ENCODE measurements at regions not wholly inside any gene's neighbourhood (a gene's known extent, or its start where the extent isn't known, plus 50 kb on each side); places are given as distances from the start of the nearest gene placed in this dataset.
"Not testable (repeated sequence)": the region's sequence is repeated elsewhere in the genome, so short reads cannot be mapped to it uniquely, and the experiment has no call there.

DNA sequence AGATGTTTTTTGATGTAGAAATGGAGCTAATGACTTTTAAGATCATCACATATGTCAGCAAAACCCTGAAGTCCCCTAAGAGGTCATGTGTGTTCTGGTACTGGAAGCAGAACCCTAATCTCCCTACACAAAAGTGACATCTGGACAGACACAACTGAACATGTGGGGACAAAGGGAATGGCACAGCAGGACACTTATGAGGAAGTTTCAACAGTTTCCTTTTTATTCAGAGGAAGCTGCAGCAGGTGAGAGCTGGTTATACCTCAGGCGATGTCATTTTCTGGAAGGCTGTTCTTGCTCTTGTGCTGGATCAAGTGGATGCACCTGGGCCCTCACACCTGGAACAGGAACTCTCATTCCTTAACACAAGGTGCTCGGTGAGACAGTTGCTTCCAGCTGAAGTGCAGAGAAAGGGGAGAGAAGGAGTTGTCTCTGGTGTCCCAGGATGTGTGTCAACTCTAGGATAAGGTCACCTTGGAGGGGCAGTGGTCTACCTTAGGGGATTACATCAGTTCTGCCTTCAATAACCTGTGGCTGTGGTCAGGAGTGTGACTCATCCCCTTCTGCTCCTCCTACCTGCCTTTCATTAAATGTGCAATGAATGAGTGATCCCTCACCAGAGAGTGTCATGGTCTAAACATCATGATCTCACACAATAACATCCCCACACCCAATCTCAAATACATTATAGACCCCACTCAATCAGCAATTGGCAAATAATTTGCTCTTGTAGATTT, 463.4 kb downstream of the TMEM121 start:
- no peaks in the 10 kb centered on the region for H4K20me1 ChIP-seq (replicated peaks; ENCODE audit: control insufficient read depth, extremely low read depth, insufficient read depth, low read length)
- no peaks in the 10 kb centered on the region for H3K79me2 ChIP-seq (ENCODE audit: control insufficient read depth, insufficient read depth, low read length)
- no peak overlapping the region for H3K4me3 ChIP-seq (replicated peaks in 1 of 3; ENCODE audit: insufficient read depth in 1 of 3, low read depth in 1 of 3, low read length in 3 of 3)
- no peaks in the 10 kb centered on the region for H3K9me1 ChIP-seq (replicated peaks; ENCODE audit: control insufficient read depth, extremely low read depth, insufficient read depth, low read length)
- no peak for TF ChIP-seq GATA2 (IDR thresholded peaks at IDR 0.05; ENCODE audit: insufficient read depth, insufficient read length, low read depth, low read length)
- TF ChIP-seq POLR2AphosphoS5 (IDR thresholded peaks at IDR 0.05; ENCODE audit: insufficient read depth, low read depth, low read length) = no peak
- no peak for TF ChIP-seq EZH2 (IDR thresholded peaks at IDR 0.05; ENCODE audit: borderline replicate concordance, low read depth, low read length, severe bottlenecking)
- TF ChIP-seq FOS (IDR thresholded peaks at IDR 0.05; ENCODE audit: borderline replicate concordance, insufficient read depth, low read length) = no peak
- TF ChIP-seq, protein P1, sequence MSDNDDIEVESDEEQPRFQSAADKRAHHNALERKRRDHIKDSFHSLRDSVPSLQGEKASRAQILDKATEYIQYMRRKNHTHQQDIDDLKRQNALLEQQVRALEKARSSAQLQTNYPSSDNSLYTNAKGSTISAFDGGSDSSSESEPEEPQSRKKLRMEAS (IDR thresholded peaks at IDR 0.05; ENCODE audit: insufficient read depth, insufficient read length) = no peak
- TF ChIP-seq, protein P2, sequence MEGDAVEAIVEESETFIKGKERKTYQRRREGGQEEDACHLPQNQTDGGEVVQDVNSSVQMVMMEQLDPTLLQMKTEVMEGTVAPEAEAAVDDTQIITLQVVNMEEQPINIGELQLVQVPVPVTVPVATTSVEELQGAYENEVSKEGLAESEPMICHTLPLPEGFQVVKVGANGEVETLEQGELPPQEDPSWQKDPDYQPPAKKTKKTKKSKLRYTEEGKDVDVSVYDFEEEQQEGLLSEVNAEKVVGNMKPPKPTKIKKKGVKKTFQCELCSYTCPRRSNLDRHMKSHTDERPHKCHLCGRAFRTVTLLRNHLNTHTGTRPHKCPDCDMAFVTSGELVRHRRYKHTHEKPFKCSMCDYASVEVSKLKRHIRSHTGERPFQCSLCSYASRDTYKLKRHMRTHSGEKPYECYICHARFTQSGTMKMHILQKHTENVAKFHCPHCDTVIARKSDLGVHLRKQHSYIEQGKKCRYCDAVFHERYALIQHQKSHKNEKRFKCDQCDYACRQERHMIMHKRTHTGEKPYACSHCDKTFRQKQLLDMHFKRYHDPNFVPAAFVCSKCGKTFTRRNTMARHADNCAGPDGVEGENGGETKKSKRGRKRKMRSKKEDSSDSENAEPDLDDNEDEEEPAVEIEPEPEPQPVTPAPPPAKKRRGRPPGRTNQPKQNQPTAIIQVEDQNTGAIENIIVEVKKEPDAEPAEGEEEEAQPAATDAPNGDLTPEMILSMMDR (IDR thresholded peaks at IDR 0.05; ENCODE audit: extremely low read depth in 1 of 2, insufficient read depth in 1 of 2, low read depth in 1 of 2, low read length in 2 of 2) = no peak
- no peak for TF ChIP-seq POLR2A (IDR thresholded peaks at IDR 0.05; ENCODE audit: low read depth, low read length)
- TF ChIP-seq MYC (IDR thresholded peaks at IDR 0.05; ENCODE audit: low read depth, low read length) = no peak
- TF ChIP-seq JUN (IDR thresholded peaks at IDR 0.05; ENCODE audit: borderline replicate concordance, insufficient read depth, insufficient read length, low read depth) = no peak
- no peak for DNase-seq (ENCODE audit: low read depth, low spot score)
- POLR2A ChIA-PET = no interaction called here
- peaks cover 4% of the 10 kb centered on the region for H3K9me3 ChIP-seq (replicated peaks; ENCODE audit: control insufficient read depth, insufficient read depth, low read length)
- CTCF ChIA-PET = no interaction called here
- H3K4me1 ChIP-seq (ENCODE audit: control insufficient read depth, extremely low read depth, insufficient read depth, low read length) = no peaks in the 10 kb centered on the region
- intact Hi-C loops (cut with micrococcal nuclease) = no loop called here
- no TSS peak for BruUV-seq (replicated peaks)
- dilution Hi-C loops (cut with MboI; ENCODE audit: extremely low pct_ligation_motif_present, low sequenced_read_pairs) = no loop called here
- H3K9ac ChIP-seq (replicated peaks; ENCODE audit: extremely low read depth, insufficient read depth, low read length) = no peak overlapping the region
- H3K36me3 ChIP-seq (ENCODE audit: control insufficient read depth in 2 of 2, extremely low read depth in 1 of 2, insufficient read depth in 2 of 2, low read length in 2 of 2) = no peaks in the 10 kb centered on the region
- no peak overlapping the region for H3K4me2 ChIP-seq (ENCODE audit: insufficient read depth, low read length)
- no peak overlapping the region for H3K27ac ChIP-seq (ENCODE audit: insufficient read depth, low read depth, low read length)
- FAIRE-seq = no peak
- no peaks in the 10 kb centered on the region for H3K27me3 ChIP-seq (ENCODE audit: control insufficient read depth in 2 of 2, insufficient read depth in 2 of 2, low read length in 2 of 2)
- no peak overlapping the region for H2AFZ ChIP-seq (ENCODE audit: low read depth, low read length)

DNA sequence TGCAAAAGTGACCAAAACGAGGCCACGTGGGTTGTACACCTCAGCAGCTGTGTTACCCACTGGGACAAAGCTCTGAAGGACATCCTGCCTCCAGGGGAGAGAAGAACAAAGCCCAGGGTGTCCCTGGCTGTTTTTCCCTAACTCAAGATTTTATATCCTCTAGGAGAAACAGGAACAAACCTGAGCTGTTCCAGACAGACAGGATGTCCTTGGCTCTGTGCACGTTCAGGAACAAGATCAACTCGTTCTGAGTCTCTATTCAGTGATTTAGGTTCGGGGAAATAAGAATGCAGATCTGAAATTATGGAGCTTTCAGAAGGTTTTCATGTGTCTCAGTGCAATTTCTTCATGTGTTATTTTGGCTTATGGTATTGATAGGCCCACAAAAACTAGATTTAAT, 465.3 kb downstream of the TMEM121 start:
- H3K9me1 ChIP-seq (replicated peaks; ENCODE audit: control insufficient read depth, extremely low read depth, insufficient read depth, low read length); H3K4me2 ChIP-seq (ENCODE audit: insufficient read depth, low read length); H3K9me3 ChIP-seq (replicated peaks; ENCODE audit: control insufficient read depth, insufficient read depth, low read length); H3K27me3 ChIP-seq (ENCODE audit: control insufficient read depth in 2 of 2, insufficient read depth in 2 of 2, low read length in 2 of 2); H3K79me2 ChIP-seq (ENCODE audit: control insufficient read depth, insufficient read depth, low read length); FAIRE-seq; intact Hi-C loops (cut with micrococcal nuclease); H2AFZ ChIP-seq (ENCODE audit: low read depth, low read length); H3K27ac ChIP-seq (ENCODE audit: insufficient read depth, low read depth, low read length); H3K4me1 ChIP-seq (ENCODE audit: control insufficient read depth, extremely low read depth, insufficient read depth, low read length); CTCF ChIA-PET; dilution Hi-C loops (cut with MboI; ENCODE audit: extremely low pct_ligation_motif_present, low sequenced_read_pairs); BruUV-seq (replicated peaks); DNase-seq (ENCODE audit: low read depth, low spot score); H3K9ac ChIP-seq (replicated peaks; ENCODE audit: extremely low read depth, insufficient read depth, low read length); POLR2A ChIA-PET; H3K36me3 ChIP-seq (ENCODE audit: control insufficient read depth in 2 of 2, extremely low read depth in 1 of 2, insufficient read depth in 2 of 2, low read length in 2 of 2); H3K4me3 ChIP-seq (replicated peaks in 1 of 3; ENCODE audit: insufficient read depth in 1 of 3, low read depth in 1 of 3, low read length in 3 of 3); H4K20me1 ChIP-seq (replicated peaks; ENCODE audit: control insufficient read depth, extremely low read depth, insufficient read depth, low read length): not testable (repeated sequence)

Measured in endothelial cell of umbilical vein (primary cell).